Motor neuron (in vitro differentiated cells): ENCODE measurements at regions not wholly inside any gene's neighbourhood (a gene's known extent, or its start where the extent isn't known, plus 50 kb on each side); places are given as distances from the start of the nearest gene placed in this dataset.

Source experiments
- ATAC-seq, 8 experiments: fragments of 200-7000 bp; cut with Tn5 transposase; replicated peaks in 6 of 8; 2 replicates each; pipeline ENCODE4 v1.8.0; 2021; ENCODE audit warnings: mild to moderate bottlenecking in 8 of 8, moderate library complexity in 8 of 8
- H3K27ac ChIP-seq, 2 donors: fragments of 250-450 bp; sonication (Bioruptor Pico); 2 replicates each; pipeline ENCODE4 v1.9.0; 2021; ENCODE audit warnings: antibody characterized with exemption in 2 of 2, mild to moderate bottlenecking in 2 of 2, moderate library complexity in 1 of 2
- H3K4me1 ChIP-seq, 2 donors: fragments of 250-450 bp; sonication (Bioruptor Pico); replicated peaks in 1 of 2; 2 replicates each; pipeline ENCODE4 v1.6.1; 2021; ENCODE audit warnings: antibody characterized with exemption in 2 of 2, mild to moderate bottlenecking in 2 of 2, moderate library complexity in 1 of 2
- H3K4me3 ChIP-seq, 5 donors: fragments of 250-450 bp; sonication (Bioruptor Pico); 2 replicates each; pipeline ENCODE4 v1.9.0; 2021; ENCODE audit warnings: antibody characterized with exemption in 5 of 5, mild to moderate bottlenecking in 5 of 5, moderate library complexity in 4 of 5
- WGBS, 10 experiments: fragments of 450-650 bp; shearing (Covaris generic); methylation state at CpG; one replicate each; pipeline ENCODE4 v1.0.0; 2022; 5-methylcytosine and 5-hydroxymethylcytosine counted together
- in situ Hi-C, 9 experiments: fragments of 400-800 bp; cut with MboI; loops; one replicate each; pipeline ENCODE4 v1.15.0; 2021; ENCODE audit warnings: low sequenced_read_pairs in 9 of 9, low pct_unique_long_range_greater_than_20kb in 2 of 9; ENCODE audit not compliant: unreplicated experiment in 9 of 9

GRCh38 chr6:127641905-127642304 lies 64.9 kb downstream of the C6orf58 start:
- peak in 4 of 8 experiments; percentile 50 to 85 (median 63) for ATAC-seq
- Histone ChIP-seq H3K4me3 (no peak overlapping the region), H3K27ac (no peak overlapping the region), H3K4me1 (no peaks in the 10 kb centered on the region)
- 21 to 100% (median 35%) methylated on average over 1 to 5 of the region's 7 CpGs; no CpG with 5 or more reads in 2 of the 10 experiments for WGBS, 10 experiments
- in situ Hi-C loops, result no loop called here
